ENCODE measurements at regions not wholly inside any gene's neighbourhood (a gene's known extent, or its start where the extent isn't known, plus 50 kb on each side); places are given as distances from the start of the nearest gene placed in this dataset.
A peak's percentile ranks its signal among the peaks of the same experiment; 100 is the strongest.

DNA sequence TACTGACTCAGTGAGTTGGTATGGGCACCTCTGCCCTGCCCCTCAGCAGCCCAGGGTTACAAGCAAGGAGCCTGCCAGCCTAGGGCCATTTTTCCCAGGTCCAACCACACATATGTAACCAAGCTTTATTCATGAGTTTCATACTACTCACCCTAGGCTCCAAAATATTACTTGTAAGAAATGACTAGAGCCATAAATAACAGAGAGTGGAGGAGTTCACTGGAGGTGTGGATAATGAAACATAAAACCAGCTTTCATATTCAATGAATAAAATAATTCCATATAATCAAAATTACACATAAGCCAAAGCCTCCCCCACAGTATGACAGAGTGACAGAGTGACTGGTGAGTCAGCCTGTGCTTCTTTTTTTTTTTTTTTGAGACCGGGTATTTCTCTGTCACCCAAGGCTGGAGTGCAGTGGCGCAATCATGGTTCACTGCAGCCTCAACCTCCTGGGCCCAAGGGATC is 229.8 kb upstream of the SASH1 start:
- H3K4me1 ChIP-seq = peaks cover 0 to 7% (median 0%) of the 10 kb centered on the region in 10 experiments; a peak in 3 of 20 replicates
- H3K27me3 ChIP-seq = no peaks in the 10 kb centered on the region
- no peak overlapping the region for H3K4me3 ChIP-seq
- no peaks in the 10 kb centered on the region for H3K9me3 ChIP-seq (replicated peaks in 1 of 11)
- peak in 3 of 11 experiments; percentile 12 to 45 (median 15); a peak in 2 of 22 replicates for TF ChIP-seq Cebpa-rat (IDR thresholded peaks at IDR 0.05)
- no peaks in the 10 kb centered on the region for H4K20me1 ChIP-seq
- H3K27ac ChIP-seq = no peak overlapping the region
- H3K36me3 ChIP-seq = no peaks in the 10 kb centered on the region
- H3K4me2 ChIP-seq = peak overlapping the region in 5 of 11 experiments; percentile 13 to 25 (median 18); a peak in 5 of 22 replicates
- no peak overlapping the region for H3K9ac ChIP-seq

DNA sequence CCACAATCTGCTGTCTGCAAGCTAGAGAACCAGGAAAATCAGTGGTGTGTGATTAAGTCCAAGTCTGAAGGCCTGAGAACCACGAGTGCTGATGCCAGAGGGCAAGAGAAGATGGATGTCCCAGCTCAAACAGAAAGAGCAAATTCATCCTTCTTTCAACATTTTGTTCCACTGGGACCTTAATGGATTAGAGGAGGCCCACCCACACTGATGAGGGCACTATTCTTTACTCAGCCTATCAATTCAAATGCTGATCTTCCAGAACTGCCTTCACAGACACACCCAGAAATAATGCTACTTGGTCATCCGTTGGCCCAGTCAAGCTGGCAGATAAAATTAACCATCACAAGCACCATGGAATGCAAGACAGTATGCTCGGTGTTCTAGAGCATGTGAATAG is 226.6 kb upstream of the SASH1 start:
- Histone ChIP-seq H3K9ac (no peak overlapping the region), H3K9me3 (replicated peaks in 1 of 11) (no peaks in the 10 kb centered on the region), H4K20me1 (no peaks in the 10 kb centered on the region), H3K4me3 (no peak overlapping the region), H3K4me1 (peaks cover 0 to 7% (median 0%) of the 10 kb centered on the region in 10 experiments; a peak in 3 of 20 replicates), H3K36me3 (no peaks in the 10 kb centered on the region), H3K4me2 (no peak overlapping the region), H3K27ac (no peak overlapping the region), H3K27me3 (no peaks in the 10 kb centered on the region)
- no peak for TF ChIP-seq Cebpa-rat (IDR thresholded peaks at IDR 0.05)

DNA sequence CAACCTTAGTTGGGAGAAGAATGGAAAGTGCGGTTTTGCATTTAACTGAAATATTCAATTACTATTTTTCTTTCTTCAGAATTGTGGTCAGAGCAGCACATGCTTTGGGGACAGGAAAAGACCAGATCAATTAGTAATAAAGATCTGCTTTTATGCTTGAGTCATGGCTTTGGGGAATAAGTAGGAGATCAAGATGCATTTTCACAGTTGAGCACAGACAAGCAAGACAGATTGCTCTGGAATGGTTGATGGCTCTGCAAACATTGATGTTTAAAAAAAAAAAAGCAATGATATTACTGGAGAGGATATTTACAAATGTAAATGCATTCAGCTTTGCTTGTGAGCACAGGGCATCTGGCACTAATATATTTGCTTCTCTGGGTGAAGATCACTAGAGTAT is 224.4 kb upstream of the SASH1 start:
- no peak overlapping the region for H3K9ac ChIP-seq
- no peak overlapping the region for H3K4me3 ChIP-seq
- no peaks in the 10 kb centered on the region for H3K36me3 ChIP-seq
- H3K27me3 ChIP-seq = no peaks in the 10 kb centered on the region
- peaks cover 0 to 2% (median 0%) of the 10 kb centered on the region in 10 experiments; a peak in 3 of 20 replicates for H3K4me1 ChIP-seq
- H4K20me1 ChIP-seq = no peaks in the 10 kb centered on the region
- no peak overlapping the region for H3K27ac ChIP-seq
- no peak for TF ChIP-seq Cebpa-rat (IDR thresholded peaks at IDR 0.05)
- H3K9me3 ChIP-seq (replicated peaks in 1 of 11) = no peaks in the 10 kb centered on the region
- no peak overlapping the region for H3K4me2 ChIP-seq

DNA sequence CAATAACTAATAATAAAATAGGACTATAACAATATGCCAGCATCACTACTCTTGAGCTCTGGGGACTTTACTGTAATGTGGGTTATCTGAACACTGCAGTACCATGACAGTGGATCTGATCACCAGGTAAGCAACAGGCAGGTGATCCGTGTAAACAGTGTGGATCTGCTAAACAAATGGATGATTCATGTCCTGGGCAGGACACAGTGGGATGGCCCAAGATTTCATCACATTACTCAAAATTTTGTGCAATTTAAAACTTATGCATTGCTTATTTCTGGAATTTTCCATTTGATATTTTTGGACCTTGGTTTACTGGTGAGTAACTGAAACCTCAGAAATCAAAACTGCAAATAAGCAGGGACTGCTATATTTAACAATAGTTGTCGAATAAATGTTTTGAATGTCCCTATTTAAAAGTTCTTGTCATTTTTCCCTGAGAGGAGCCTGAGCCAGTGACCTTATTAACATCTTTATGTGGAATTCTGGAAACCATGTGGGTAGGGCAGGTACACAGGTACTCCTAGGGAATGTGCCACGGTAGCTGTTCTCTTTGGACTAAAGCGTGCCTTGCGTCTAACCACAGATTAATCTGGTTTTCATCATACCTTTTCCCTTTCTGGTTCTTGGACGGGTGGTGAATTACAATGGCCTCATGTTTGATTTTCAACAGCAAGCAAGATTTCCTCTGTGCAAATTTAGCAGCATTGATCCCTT is 214.5 kb upstream of the SASH1 start:
- no peaks in the 10 kb centered on the region; a peak in 1 of 22 replicates for H3K9me3 ChIP-seq (replicated peaks in 1 of 11)
- no peaks in the 10 kb centered on the region for H3K36me3 ChIP-seq
- H3K27me3 ChIP-seq = no peaks in the 10 kb centered on the region
- no peak for TF ChIP-seq Cebpa-rat (IDR thresholded peaks at IDR 0.05)
- H3K9ac ChIP-seq = no peak overlapping the region
- H3K4me2 ChIP-seq = peak overlapping the region in 8 of 11 experiments; percentile 7 to 52 (median 34); a peak in 11 of 22 replicates
- H3K4me1 ChIP-seq = peaks cover 0 to 10% (median 5%) of the 10 kb centered on the region in 10 experiments; a peak in 11 of 20 replicates
- H3K27ac ChIP-seq = no peak overlapping the region
- no peaks in the 10 kb centered on the region for H4K20me1 ChIP-seq
- no peak overlapping the region for H3K4me3 ChIP-seq

DNA sequence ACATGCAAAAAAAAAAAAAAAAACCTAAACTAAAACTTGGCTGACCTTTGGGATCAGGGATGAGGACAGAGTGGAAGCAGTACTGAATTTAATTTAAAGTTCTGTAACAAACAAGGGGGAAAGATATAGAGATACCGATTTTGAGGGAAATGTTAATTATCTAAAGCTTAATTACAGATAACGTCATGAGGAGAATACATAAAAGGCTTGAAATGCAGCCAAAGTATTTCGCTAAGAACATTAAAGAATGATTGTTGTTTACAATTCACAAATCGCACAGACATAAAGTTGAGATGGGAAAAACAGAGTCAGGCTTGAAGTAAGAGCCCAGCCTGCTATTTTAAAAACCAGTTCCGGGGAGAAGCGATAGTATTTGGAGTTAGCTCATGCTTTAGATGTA is 208.0 kb upstream of the SASH1 start:
- peaks cover 6 to 18% (median 14%) of the 10 kb centered on the region in 10 experiments; a peak in 19 of 20 replicates for H3K4me1 ChIP-seq
- no peak overlapping the region for H3K9ac ChIP-seq
- peaks cover 0 to 12% (median 10%) of the 10 kb centered on the region in 11 experiments; a peak in 18 of 22 replicates for H3K9me3 ChIP-seq (replicated peaks in 1 of 11)
- TF ChIP-seq Cebpa-rat (IDR thresholded peaks at IDR 0.05) = no peak
- H3K27ac ChIP-seq = no peak overlapping the region
- no peak overlapping the region for H3K4me3 ChIP-seq
- no peaks in the 10 kb centered on the region for H3K36me3 ChIP-seq
- no peak overlapping the region for H3K4me2 ChIP-seq
- no peaks in the 10 kb centered on the region for H4K20me1 ChIP-seq
- no peaks in the 10 kb centered on the region for H3K27me3 ChIP-seq

DNA sequence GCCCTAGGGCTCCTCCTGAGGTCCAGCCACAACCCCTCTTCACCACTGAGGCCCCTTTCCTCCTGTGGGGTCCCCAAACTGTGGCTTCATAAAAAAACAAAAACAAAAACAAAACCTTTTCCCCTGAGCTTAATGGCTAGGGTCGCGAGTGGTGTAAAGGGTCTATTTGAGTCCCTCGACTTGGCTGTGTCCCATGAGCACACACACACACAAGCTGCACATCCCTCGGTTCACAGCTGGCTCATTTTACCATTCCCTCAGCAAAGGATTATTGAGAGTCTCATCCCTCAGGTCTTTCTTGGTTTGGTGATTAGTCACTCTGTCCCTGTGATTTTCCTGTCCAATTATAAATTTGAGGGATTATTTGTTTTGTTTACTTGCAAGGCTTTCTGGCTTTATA is 206.1 kb upstream of the SASH1 start:
- Histone ChIP-seq H4K20me1 (no peaks in the 10 kb centered on the region), H3K36me3 (no peaks in the 10 kb centered on the region), H3K27ac (no peak overlapping the region), H3K9me3 (replicated peaks in 1 of 11) (peaks cover 0 to 15% (median 11%) of the 10 kb centered on the region in 11 experiments; a peak in 18 of 22 replicates), H3K27me3 (no peaks in the 10 kb centered on the region), H3K4me1 (peaks cover 12 to 18% (median 15%) of the 10 kb centered on the region in 10 experiments; a peak in 19 of 20 replicates), H3K9ac (no peak overlapping the region), H3K4me2 (no peak overlapping the region), H3K4me3 (no peak overlapping the region)
- TF ChIP-seq Cebpa-rat (IDR thresholded peaks at IDR 0.05) = no peak

DNA sequence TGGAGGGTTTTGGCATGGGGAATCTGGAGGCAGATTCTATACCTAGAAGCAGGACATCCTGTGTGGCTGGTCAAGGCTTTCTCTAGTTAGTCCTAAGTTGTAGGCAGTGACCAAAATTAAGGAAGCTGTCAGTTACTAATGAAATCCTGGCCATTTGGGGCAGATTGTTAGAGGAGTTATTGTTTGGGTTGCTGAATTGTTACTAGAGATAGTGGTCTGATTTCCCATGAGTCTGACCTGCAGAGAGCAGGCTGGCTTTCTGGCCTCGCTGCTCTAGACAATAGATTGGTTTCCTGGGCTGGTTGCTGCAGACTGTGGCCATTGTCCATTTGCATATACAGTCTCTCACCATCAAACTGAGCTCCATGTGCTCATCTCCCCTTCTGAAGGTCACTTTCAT is 205.0 kb upstream of the SASH1 start:
- H3K9ac ChIP-seq = no peak overlapping the region
- H3K36me3 ChIP-seq = no peaks in the 10 kb centered on the region
- no peak overlapping the region for H3K27ac ChIP-seq
- no peak for TF ChIP-seq Cebpa-rat (IDR thresholded peaks at IDR 0.05)
- H3K4me3 ChIP-seq = no peak overlapping the region
- peak overlapping the region in 4 of 11 experiments; percentile 34 to 73 (median 58); a peak in 3 of 22 replicates for H3K4me2 ChIP-seq
- no peaks in the 10 kb centered on the region for H4K20me1 ChIP-seq
- no peaks in the 10 kb centered on the region for H3K27me3 ChIP-seq
- peaks cover 12 to 18% (median 15%) of the 10 kb centered on the region in 10 experiments; a peak in 19 of 20 replicates for H3K4me1 ChIP-seq
- peaks cover 0 to 15% (median 11%) of the 10 kb centered on the region in 11 experiments; a peak in 18 of 22 replicates for H3K9me3 ChIP-seq (replicated peaks in 1 of 11)

DNA sequence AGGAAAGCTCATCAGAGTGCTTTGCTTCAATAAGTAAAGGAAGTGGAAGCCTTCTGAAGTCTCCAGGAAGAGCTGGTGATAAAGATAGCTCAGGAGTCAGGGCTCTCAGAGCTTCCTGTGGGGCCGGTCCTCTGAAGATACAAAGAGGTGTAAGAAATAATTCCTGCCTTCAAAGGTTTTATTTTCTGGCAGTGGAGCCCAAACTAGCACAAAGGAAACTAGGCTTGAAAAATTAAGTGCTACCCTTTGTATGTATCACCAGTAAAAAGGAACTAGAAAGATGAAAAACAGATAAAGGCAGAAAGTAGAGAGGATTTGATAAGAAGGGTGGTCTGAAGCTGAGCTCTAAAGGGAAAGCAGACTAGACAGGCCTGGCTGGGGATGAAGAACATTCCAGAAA is 204.1 kb upstream of the SASH1 start:
- peak overlapping the region; percentile 6 to 73 (median 47); a peak in 19 of 22 replicates for H3K4me2 ChIP-seq
- H3K4me1 ChIP-seq = peaks cover 12 to 18% (median 15%) of the 10 kb centered on the region in 10 experiments; a peak in 19 of 20 replicates
- H3K9ac ChIP-seq = no peak overlapping the region

DNA sequence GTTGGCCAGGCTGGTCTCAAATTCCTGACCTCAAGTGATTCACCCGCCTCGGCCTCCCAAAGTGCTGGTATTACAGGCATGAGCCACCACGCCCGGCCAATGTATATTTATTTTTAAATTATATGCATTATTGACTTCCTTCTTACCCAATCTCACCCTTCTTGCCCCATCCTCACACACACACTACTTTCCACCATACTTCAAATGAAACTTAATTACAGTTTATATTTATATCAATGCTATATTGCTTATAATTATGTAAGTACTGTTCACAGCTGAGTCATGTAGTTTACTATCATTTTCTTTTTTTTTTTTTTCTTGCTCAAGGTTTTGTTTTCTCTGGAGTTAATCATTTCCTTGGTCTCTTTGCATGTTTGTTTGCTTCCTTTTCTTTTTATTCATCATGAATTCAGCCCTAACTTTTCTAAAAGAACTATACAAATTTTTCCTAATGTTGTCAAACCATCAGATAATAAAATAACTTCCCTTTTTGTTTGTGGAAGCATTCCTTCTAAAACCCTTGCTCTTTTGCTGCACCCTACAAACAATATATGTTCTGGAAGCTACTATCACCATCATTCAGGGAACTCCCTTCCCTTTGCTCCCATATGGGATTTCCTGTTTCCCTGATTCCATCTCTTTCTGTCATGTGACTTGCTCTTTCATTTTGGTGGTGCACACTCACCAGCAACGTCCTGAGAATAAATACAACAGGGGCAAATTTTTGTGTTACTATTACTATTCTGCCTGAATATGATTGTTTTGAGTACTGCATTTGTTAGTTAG is 201.7 kb upstream of the SASH1 start:
- H3K4me2 ChIP-seq = no peak overlapping the region
- H3K27ac ChIP-seq = no peak overlapping the region
- H3K9ac ChIP-seq = no peak overlapping the region
- H3K4me1 ChIP-seq = peaks cover 12 to 18% (median 15%) of the 10 kb centered on the region in 10 experiments; a peak in 19 of 20 replicates
- no peaks in the 10 kb centered on the region for H3K36me3 ChIP-seq
- no peak overlapping the region for H3K4me3 ChIP-seq
- peaks cover 0 to 15% (median 11%) of the 10 kb centered on the region in 11 experiments; a peak in 17 of 22 replicates for H3K9me3 ChIP-seq (replicated peaks in 1 of 11)
- TF ChIP-seq Cebpa-rat (IDR thresholded peaks at IDR 0.05) = no peak
- H4K20me1 ChIP-seq = no peaks in the 10 kb centered on the region
- no peaks in the 10 kb centered on the region for H3K27me3 ChIP-seq

More for the DNA sequence above, 204.1 kb upstream of the SASH1 start:
- Histone ChIP-seq H3K4me3 (no peak overlapping the region), H3K27me3 (no peaks in the 10 kb centered on the region), H4K20me1 (no peaks in the 10 kb centered on the region), H3K36me3 (no peaks in the 10 kb centered on the region), H3K27ac (no peak overlapping the region), H3K9me3 (replicated peaks in 1 of 11) (peaks cover 0 to 15% (median 11%) of the 10 kb centered on the region in 11 experiments; a peak in 17 of 22 replicates)
- TF ChIP-seq Cebpa-rat (IDR thresholded peaks at IDR 0.05) = no peak

Data from BLaER1 treated with 17β-estradiol and CSF1 and Interleukin-3, amounts not matched to agents 10 nM and 100 nM (cell line).